SK-N-SH treated with all-trans-retinoic acid at 6 μM for 48 hours (cell line): ENCODE measurements at regions not wholly inside any gene's neighbourhood (a gene's known extent, or its start where the extent isn't known, plus 50 kb on each side); places are given as distances from the start of the nearest gene placed in this dataset.

Experiments
- ARNTL ChIP-seq: fragments of 450-650 bp; formaldehyde crosslinking; IDR thresholded peaks from 2 replicates; pipeline ENCODE4 v1.5.0; 2020; ENCODE audit warnings: low read depth, mild to moderate bottlenecking, moderate library complexity, borderline replicate concordance
- CREB5 ChIP-seq: fragments of 250-450 bp; sonication (Bioruptor Pico); IDR thresholded peaks from 2 replicates; pipeline ENCODE4 v1.5.1; 2020; ENCODE audit warnings: low read depth, mild to moderate bottlenecking, moderate library complexity
- ESRRG ChIP-seq: fragments of 250-450 bp; sonication (Bioruptor Pico); IDR thresholded peaks from 2 replicates; pipeline ENCODE4 v1.6.1; 2021; ENCODE audit warnings: mild to moderate bottlenecking
- GLIS3 ChIP-seq: fragments of 250-450 bp; sonication (Bioruptor Pico); IDR thresholded peaks from 2 replicates; pipeline ENCODE4 v1.5.0; 2020; ENCODE audit warnings: mild to moderate bottlenecking, moderate library complexity
- RARB ChIP-seq: fragments of 250-450 bp; sonication (Bioruptor Pico); IDR thresholded peaks from 2 replicates; pipeline ENCODE4 v1.8.0; 2021; ENCODE audit warnings: mild to moderate bottlenecking, moderate library complexity
- TCF4 ChIP-seq: fragments of 250-450 bp; sonication (Bioruptor Pico); IDR thresholded peaks from 2 replicates; pipeline ENCODE4 v1.8.0; 2021; ENCODE audit warnings: mild to moderate bottlenecking, moderate library complexity, borderline replicate concordance
- TOX ChIP-seq: fragments of 250-450 bp; sonication (Bioruptor Pico); IDR thresholded peaks from 2 replicates; pipeline ENCODE4 v1.8.0; 2021; ENCODE audit warnings: mild to moderate bottlenecking, moderate library complexity, borderline replicate concordance
- ZFP3 ChIP-seq: fragments of 250-450 bp; sonication (Bioruptor Pico); IDR thresholded peaks from 2 replicates; pipeline ENCODE4 v1.5.0; 2020; ENCODE audit warnings: mild to moderate bottlenecking, moderate library complexity
- ZNF70 ChIP-seq: fragments of 450-650 bp; formaldehyde crosslinking; IDR thresholded peaks from 2 replicates; pipeline ENCODE4 v1.5.0; 2020; ENCODE audit warnings: mild to moderate bottlenecking, moderate library complexity

DNA sequence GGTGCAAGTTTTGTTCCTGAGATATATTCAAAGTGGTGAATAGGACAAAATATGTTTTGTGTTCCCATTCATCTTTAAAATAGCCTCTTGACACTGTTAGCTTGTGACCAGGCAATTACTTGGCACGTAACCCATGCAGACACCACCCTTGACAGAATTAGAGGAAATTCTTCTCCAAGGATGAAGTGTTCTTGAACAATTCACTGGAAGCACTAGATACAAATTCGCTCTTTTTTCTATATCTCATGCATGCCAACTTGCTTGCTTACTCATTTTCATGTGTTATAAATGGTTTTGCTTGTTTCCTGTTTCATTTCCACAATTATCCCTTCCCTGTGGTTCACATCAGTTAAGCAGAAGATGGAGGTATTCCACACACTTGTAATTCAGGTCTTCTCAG is 105.2 kb upstream of the MAN1A1 start:
- TF ChIP-seq ZFP3 (CRISPR knock-in tag) (no peak), TCF4 (CRISPR knock-in tag) (no peak), ZNF70 (CRISPR knock-in tag) (no peak), ARNTL (CRISPR knock-in tag) (no peak), GLIS3 (CRISPR knock-in tag) (no peak), RARB (no peak), ESRRG (CRISPR knock-in tag) (no peak), TOX (CRISPR knock-in tag) (no peak), CREB5 (CRISPR knock-in tag) (no peak)
